Testis (tissue), 2 donors: ENCODE measurements at regions not wholly inside any gene's neighbourhood (a gene's known extent, or its start where the extent isn't known, plus 50 kb on each side); places are given as distances from the start of the nearest gene placed in this dataset.

Source experiments
- DNase-seq: peaks from one replicate; pipeline ENCODE4 v3.0.0-alpha.2; 2019
- H3K27ac ChIP-seq, 2 donors: fragments of 200-600 bp; sonication (generic); one replicate each; pipeline ENCODE4 v1.5.1; 2019
- H3K27me3 ChIP-seq: fragments of 200-600 bp; sonication (generic); one replicate; pipeline ENCODE4 v1.5.1; 2019
- H3K36me3 ChIP-seq: fragments of 200-600 bp; sonication (generic); one replicate; pipeline ENCODE4 v1.5.1; 2017; ENCODE audit warnings: low read depth; ENCODE audit errors: missing control alignments
- H3K4me1 ChIP-seq: fragments of 200-600 bp; sonication (generic); one replicate; pipeline ENCODE4 v1.5.1; 2019
- H3K4me3 ChIP-seq, 2 donors: fragments of 200-600 bp; sonication (generic); one replicate each; pipeline ENCODE4 v1.5.1; 2017 to 2019
- H3K9me3 ChIP-seq: fragments of 200-600 bp; sonication (generic); one replicate; pipeline ENCODE4 v1.5.1; 2017
- POLR2A ChIP-seq: fragments of 450-650 bp; IDR thresholded peaks from one replicate; pipeline ENCODE4 v1.6.1; 2017; ENCODE audit warnings: antibody characterized with exemption, mild to moderate bottlenecking, moderate library complexity
- WGBS, 2 donors: methylation state at CpG; one replicate each; pipeline ENCODE4 v1.1.5; 2018; 5-methylcytosine and 5-hydroxymethylcytosine counted together
- intact Hi-C: fragments of 100-400 bp; cut with DNase I; formaldehyde crosslinking; loops from one replicate; pipeline ENCODE4 v1.15.1; 2023; ENCODE audit warnings: low total_unique reads
- TF ChIP-seq, protein P1 (sequence below), 3 experiments: fragments of 450-650 bp in 2 of 3; fragments of 200-600 bp in 1 of 3; sonication (generic) in 1 of 3; IDR thresholded peaks; one replicate each; pipeline ENCODE4 v1.5.1; 2016 to 2019; ENCODE audit warnings: antibody characterized with exemption in 3 of 3, mild to moderate bottlenecking in 2 of 3, moderate library complexity in 1 of 3

GRCh38 chr9:7265181-7265580 is 507.4 kb downstream of the KDM4C start:
- Histone ChIP-seq H3K4me3 (no peak overlapping the region), H3K4me1 (no peaks in the 10 kb centered on the region), H3K36me3 (no peaks in the 10 kb centered on the region), H3K27me3 (no peaks in the 10 kb centered on the region), H3K27ac (no peak overlapping the region), H3K9me3 (no peaks in the 10 kb centered on the region)
- intact Hi-C loops, result no loop called here
- DNase-seq, result no peak
- no peak for TF ChIP-seq POLR2A
- TF ChIP-seq, protein P1, sequence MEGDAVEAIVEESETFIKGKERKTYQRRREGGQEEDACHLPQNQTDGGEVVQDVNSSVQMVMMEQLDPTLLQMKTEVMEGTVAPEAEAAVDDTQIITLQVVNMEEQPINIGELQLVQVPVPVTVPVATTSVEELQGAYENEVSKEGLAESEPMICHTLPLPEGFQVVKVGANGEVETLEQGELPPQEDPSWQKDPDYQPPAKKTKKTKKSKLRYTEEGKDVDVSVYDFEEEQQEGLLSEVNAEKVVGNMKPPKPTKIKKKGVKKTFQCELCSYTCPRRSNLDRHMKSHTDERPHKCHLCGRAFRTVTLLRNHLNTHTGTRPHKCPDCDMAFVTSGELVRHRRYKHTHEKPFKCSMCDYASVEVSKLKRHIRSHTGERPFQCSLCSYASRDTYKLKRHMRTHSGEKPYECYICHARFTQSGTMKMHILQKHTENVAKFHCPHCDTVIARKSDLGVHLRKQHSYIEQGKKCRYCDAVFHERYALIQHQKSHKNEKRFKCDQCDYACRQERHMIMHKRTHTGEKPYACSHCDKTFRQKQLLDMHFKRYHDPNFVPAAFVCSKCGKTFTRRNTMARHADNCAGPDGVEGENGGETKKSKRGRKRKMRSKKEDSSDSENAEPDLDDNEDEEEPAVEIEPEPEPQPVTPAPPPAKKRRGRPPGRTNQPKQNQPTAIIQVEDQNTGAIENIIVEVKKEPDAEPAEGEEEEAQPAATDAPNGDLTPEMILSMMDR (IDR thresholded peaks at IDR 0.05), result no peak

DNA sequence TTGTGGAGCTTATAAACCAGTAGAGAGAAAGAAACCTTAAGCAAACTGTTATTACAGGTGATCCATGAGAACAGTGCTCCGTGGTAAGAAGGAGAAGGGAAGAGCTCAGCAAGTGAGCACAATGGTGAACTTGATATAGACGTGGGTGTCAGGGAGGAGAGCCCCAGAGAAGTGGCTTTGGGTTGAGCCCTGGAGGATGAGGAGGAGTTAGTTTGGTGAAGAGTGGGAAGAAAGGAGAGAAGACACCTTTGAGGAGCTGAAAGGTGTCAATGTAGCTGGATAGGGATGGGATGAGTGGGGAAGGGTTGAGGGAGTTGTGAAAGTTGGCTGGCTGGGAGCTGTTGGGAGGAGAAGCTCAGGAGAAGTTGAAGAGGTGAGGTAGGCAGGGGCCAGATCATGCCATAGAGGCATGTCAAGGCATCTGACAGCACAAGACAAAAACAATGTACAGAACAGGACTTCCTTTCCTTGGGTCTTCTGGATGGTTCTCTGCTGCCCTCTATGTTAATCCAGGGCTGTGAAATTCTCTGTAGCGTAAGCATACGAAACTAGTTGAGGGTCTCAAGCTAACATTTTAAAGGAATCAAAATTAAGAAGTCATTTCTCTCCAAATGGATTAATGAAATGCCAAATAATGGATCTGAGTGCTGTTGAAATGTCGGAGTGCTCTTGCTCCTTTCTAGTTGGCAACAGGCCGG is 501.9 kb downstream of the KDM4C start:
- Histone ChIP-seq H3K4me1 (no peaks in the 10 kb centered on the region), H3K27ac (no peak overlapping the region), H3K27me3 (no peaks in the 10 kb centered on the region), H3K36me3 (no peaks in the 10 kb centered on the region), H3K4me3 (no peak overlapping the region), H3K9me3 (no peaks in the 10 kb centered on the region)
- intact Hi-C loops, result no loop called here
- 82 to 85% methylated on average over 6 of the region's 6 CpGs for WGBS, 2 donors
- TF ChIP-seq, protein P1 (IDR thresholded peaks at IDR 0.05), result no peak
- TF ChIP-seq POLR2A, result no peak
- DNase-seq, result no peak

GRCh38 chr9:7258688-7259396 is 501.1 kb downstream of the KDM4C start:
- WGBS, 2 donors, result 75 to 79% methylated on average over 3 of the region's 3 CpGs
- no peaks in the 10 kb centered on the region for H3K36me3 ChIP-seq

GRCh38 chr9:7246917-7247522 is 489.2 kb downstream of the KDM4C start:
- intact Hi-C loops, result no loop called here
- Histone ChIP-seq H3K4me3 (no peak overlapping the region), H3K9me3 (no peaks in the 10 kb centered on the region), H3K27me3 (no peaks in the 10 kb centered on the region), H3K27ac (no peak overlapping the region), H3K4me1 (no peaks in the 10 kb centered on the region), H3K36me3 (no peaks in the 10 kb centered on the region)
- WGBS, 2 donors, result 89% methylated on average over 3 of the region's 3 CpGs
- no peak for TF ChIP-seq POLR2A
- TF ChIP-seq, protein P1 (IDR thresholded peaks at IDR 0.05), result no peak
- DNase-seq, result no peak

More at GRCh38 chr9:7258688-7259396, 501.1 kb downstream of the KDM4C start:
- DNase-seq, result no peak
- Histone ChIP-seq H3K27ac (no peak overlapping the region), H3K4me1 (no peaks in the 10 kb centered on the region), H3K9me3 (no peaks in the 10 kb centered on the region), H3K27me3 (no peaks in the 10 kb centered on the region), H3K4me3 (no peak overlapping the region)
- intact Hi-C loops, result no loop called here
- TF ChIP-seq POLR2A, result no peak
- TF ChIP-seq, protein P1 (IDR thresholded peaks at IDR 0.05), result no peak
